MM.1S (cell line): ENCODE measurements at regions not wholly inside any gene's neighbourhood (a gene's known extent, or its start where the extent isn't known, plus 50 kb on each side); places are given as distances from the start of the nearest gene placed in this dataset.

ENCODE experiments used
- DNase-seq: peaks from one replicate; pipeline ENCODE4 v3.0.0-alpha.2; 2015
- H2AFZ ChIP-seq: fragments of 300-600 bp; sonication (generic); 2 replicates; pipeline ENCODE4 v1.6.0; 2016; ENCODE audit warnings: antibody characterized with exemption, low read length
- H3F3A ChIP-seq: fragments of 300-600 bp; sonication (generic); 2 replicates; pipeline ENCODE4 v1.6.1; 2016; ENCODE audit warnings: mild to moderate bottlenecking, antibody characterized with exemption, low read length, moderate library complexity, mixed read lengths; ENCODE audit not compliant: insufficient read depth
- H3K27ac ChIP-seq: fragments of 300-600 bp; sonication (generic); 2 replicates; pipeline ENCODE4 v1.5.1; 2016; ENCODE audit warnings: mild to moderate bottlenecking, low read length
- H3K27me3 ChIP-seq: fragments of 300-600 bp; sonication (generic); replicated peaks from 2 replicates; pipeline ENCODE4 v1.6.0; 2016; ENCODE audit warnings: low read length; ENCODE audit not compliant: insufficient read depth
- H3K36me3 ChIP-seq: fragments of 300-600 bp; sonication (generic); replicated peaks from 2 replicates; pipeline ENCODE4 v1.6.1; 2016; ENCODE audit warnings: mild to moderate bottlenecking, low read length, mixed read lengths; ENCODE audit not compliant: insufficient read depth
- H3K4me1 ChIP-seq: fragments of 300-600 bp; sonication (generic); 2 replicates; pipeline ENCODE4 v1.6.1; 2016; ENCODE audit warnings: low read length, mixed read lengths
- H3K4me2 ChIP-seq: fragments of 300-600 bp; sonication (generic); 2 replicates; pipeline ENCODE4 v1.6.0; 2016; ENCODE audit warnings: low read depth, low read length
- H3K4me3 ChIP-seq: fragments of 300-600 bp; sonication (generic); 2 replicates; pipeline ENCODE4 v1.5.1; 2016; ENCODE audit warnings: low read length, mixed read lengths
- H3K79me2 ChIP-seq: fragments of 300-600 bp; sonication (generic); 2 replicates; pipeline ENCODE4 v1.6.1; 2016; ENCODE audit warnings: mixed run types, low read length, mixed read lengths
- H3K9ac ChIP-seq: fragments of 300-600 bp; sonication (generic); 2 replicates; pipeline ENCODE4 v1.6.1; 2016; ENCODE audit warnings: low read length, mixed read lengths
- H3K9me2 ChIP-seq: fragments of 300-600 bp; sonication (generic); replicated peaks from 2 replicates; pipeline ENCODE4 v1.6.1; 2016; ENCODE audit warnings: mild to moderate bottlenecking, low read length, mixed read lengths; ENCODE audit not compliant: insufficient read depth
- H3K9me3 ChIP-seq: fragments of 300-600 bp; sonication (generic); replicated peaks from 2 replicates; pipeline ENCODE4 v1.6.1; 2016; ENCODE audit warnings: mild to moderate bottlenecking, low read length, mixed read lengths; ENCODE audit not compliant: insufficient read depth
- H4K20me1 ChIP-seq: fragments of 300-600 bp; sonication (generic); 2 replicates; pipeline ENCODE4 v1.6.1; 2016; ENCODE audit warnings: mild to moderate bottlenecking, low read length, moderate library complexity, mixed read lengths; ENCODE audit not compliant: insufficient read depth
- EZH2 ChIP-seq: fragments of 300-600 bp; sonication (generic); optimal IDR thresholded peaks from 2 replicates; pipeline ENCODE3; 2017; ENCODE audit warnings: low read depth, mild to moderate bottlenecking, antibody characterized with exemption, low read length, mixed read lengths
- EZH2phosphoT487 ChIP-seq: fragments of 300-600 bp; sonication (generic); IDR thresholded peaks from 2 replicates; pipeline ENCODE4 v1.6.1; 2018; ENCODE audit warnings: antibody characterized with exemption, low read length
- TF ChIP-seq, protein P1 (sequence below): fragments of 300-600 bp; sonication (generic); IDR thresholded peaks from 2 replicates; pipeline ENCODE4 v1.5.1; 2016; ENCODE audit warnings: antibody characterized with exemption, low read length, mixed read lengths

DNA sequence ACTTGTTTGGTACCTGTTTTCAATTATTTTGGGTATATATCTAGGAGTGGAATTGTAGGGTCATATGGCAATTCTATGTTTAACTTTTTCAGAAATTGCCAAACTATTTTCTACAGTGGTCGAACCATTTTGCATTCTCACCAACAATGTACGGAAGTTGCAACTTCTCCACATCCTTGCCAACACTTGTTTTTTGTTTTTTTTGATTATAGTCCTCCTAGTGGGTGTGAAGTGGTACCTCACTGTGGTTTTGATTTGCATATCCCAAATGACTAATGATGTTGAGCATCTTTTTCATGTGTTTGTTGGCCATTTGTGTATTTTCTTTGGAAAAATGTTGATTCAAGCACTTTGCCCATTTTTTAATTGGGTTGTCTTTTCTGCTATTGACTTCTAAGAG is 122.1 kb downstream of the RPS24 start:
- no peaks in the 10 kb centered on the region for H3K27me3 ChIP-seq
- TF ChIP-seq, protein P1, sequence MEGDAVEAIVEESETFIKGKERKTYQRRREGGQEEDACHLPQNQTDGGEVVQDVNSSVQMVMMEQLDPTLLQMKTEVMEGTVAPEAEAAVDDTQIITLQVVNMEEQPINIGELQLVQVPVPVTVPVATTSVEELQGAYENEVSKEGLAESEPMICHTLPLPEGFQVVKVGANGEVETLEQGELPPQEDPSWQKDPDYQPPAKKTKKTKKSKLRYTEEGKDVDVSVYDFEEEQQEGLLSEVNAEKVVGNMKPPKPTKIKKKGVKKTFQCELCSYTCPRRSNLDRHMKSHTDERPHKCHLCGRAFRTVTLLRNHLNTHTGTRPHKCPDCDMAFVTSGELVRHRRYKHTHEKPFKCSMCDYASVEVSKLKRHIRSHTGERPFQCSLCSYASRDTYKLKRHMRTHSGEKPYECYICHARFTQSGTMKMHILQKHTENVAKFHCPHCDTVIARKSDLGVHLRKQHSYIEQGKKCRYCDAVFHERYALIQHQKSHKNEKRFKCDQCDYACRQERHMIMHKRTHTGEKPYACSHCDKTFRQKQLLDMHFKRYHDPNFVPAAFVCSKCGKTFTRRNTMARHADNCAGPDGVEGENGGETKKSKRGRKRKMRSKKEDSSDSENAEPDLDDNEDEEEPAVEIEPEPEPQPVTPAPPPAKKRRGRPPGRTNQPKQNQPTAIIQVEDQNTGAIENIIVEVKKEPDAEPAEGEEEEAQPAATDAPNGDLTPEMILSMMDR, result peak; percentile 16
- no peak for TF ChIP-seq EZH2phosphoT487

DNA sequence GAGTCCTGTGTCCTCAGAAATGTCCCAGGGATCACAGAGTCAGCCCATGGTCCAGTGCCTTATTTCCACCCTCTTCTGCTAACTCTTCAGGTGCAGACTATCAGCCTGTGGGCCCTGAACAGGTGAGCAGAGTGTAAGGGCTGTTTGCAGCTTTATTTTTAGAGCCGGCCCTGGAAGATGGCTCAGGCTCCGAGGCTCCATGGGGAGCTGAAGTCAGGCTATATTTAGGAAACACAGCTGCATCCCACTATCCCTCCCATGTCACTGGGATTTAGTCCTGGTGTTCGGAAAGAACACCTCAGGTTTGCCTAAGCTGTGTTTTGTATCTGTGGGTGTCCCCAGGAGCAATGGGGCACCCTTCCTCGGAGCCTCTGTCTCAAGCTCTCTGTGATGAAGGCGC is 126.9 kb downstream of the RPS24 start:
- no peaks in the 10 kb centered on the region for H3K27me3 ChIP-seq
- no peaks in the 10 kb centered on the region for H3K4me1 ChIP-seq
- no peak for DNase-seq

More for the DNA sequence above, 122.1 kb downstream of the RPS24 start:
- Histone ChIP-seq H3K4me3 (no peak overlapping the region), H3F3A (no peaks in the 10 kb centered on the region), H3K9me2 (no peaks in the 10 kb centered on the region), H2AFZ (no peak overlapping the region), H3K36me3 (no peaks in the 10 kb centered on the region), H3K9ac (no peak overlapping the region), H3K9me3 (no peaks in the 10 kb centered on the region), H4K20me1 (no peaks in the 10 kb centered on the region), H3K4me1 (peaks cover 7% of the 10 kb centered on the region), H3K79me2 (no peaks in the 10 kb centered on the region), H3K27ac (no peak overlapping the region), H3K4me2 (no peak overlapping the region)
- peak; percentile 24 for DNase-seq

DNA sequence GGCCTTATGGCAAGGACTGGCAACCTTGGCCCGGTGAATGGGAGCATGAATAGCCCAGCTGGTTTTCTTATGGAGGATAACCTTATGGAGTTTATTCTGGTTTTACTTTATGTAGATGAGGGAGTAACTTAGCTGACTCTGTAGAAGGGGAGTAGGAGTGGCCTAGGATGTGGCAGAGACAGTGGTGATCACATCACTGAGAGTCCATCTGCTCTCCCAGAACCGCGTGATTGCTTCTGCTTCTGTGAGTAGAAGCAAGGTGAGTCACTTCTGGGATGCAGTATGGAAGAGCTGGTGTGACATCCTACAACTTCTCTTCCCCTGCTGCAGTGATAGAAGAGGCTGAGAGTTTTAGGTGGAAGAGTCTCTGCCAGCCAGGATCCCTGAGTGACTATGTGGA is 129.2 kb downstream of the RPS24 start:
- no peaks in the 10 kb centered on the region for H3K79me2 ChIP-seq
- no peaks in the 10 kb centered on the region for H3K9me3 ChIP-seq
- H3K4me3 ChIP-seq, result no peak overlapping the region
- no peaks in the 10 kb centered on the region for H3F3A ChIP-seq
- H3K36me3 ChIP-seq, result no peaks in the 10 kb centered on the region
- no peaks in the 10 kb centered on the region for H3K27me3 ChIP-seq
- no peaks in the 10 kb centered on the region for H3K9me2 ChIP-seq
- H3K27ac ChIP-seq, result no peak overlapping the region
- no peak for TF ChIP-seq EZH2phosphoT487
- TF ChIP-seq, protein P1, result no peak
- TF ChIP-seq EZH2, result no peak
- no peak overlapping the region for H3K9ac ChIP-seq
- no peaks in the 10 kb centered on the region for H4K20me1 ChIP-seq
- H3K4me1 ChIP-seq, result no peaks in the 10 kb centered on the region
- H3K4me2 ChIP-seq, result no peak overlapping the region
- no peak for DNase-seq
- H2AFZ ChIP-seq, result no peak overlapping the region

More for the DNA sequence above, 126.9 kb downstream of the RPS24 start:
- Histone ChIP-seq H3K79me2 (no peaks in the 10 kb centered on the region), H4K20me1 (no peaks in the 10 kb centered on the region), H3F3A (no peaks in the 10 kb centered on the region), H3K4me2 (no peak overlapping the region), H3K9me2 (no peaks in the 10 kb centered on the region), H3K9ac (no peak overlapping the region), H3K9me3 (no peaks in the 10 kb centered on the region), H3K27ac (no peak overlapping the region), H3K36me3 (no peaks in the 10 kb centered on the region), H3K4me3 (no peak overlapping the region), H2AFZ (no peak overlapping the region)
- no peak for TF ChIP-seq EZH2
- TF ChIP-seq EZH2phosphoT487, result no peak
- TF ChIP-seq, protein P1, result no peak
